HG03565 (cell line): ENCODE measurements at regions not wholly inside any gene's neighbourhood (a gene's known extent, or its start where the extent isn't known, plus 50 kb on each side); places are given as distances from the start of the nearest gene placed in this dataset.
A peak's percentile ranks its signal among the peaks of the same experiment; 100 is the strongest.
"Not testable (repeated sequence)": the region's sequence is repeated elsewhere in the genome, so short reads cannot be mapped to it uniquely, and the experiment has no call there.

ENCODE experiments used
- ATAC-seq: cut with Tn5 transposase; IDR thresholded peaks from one replicate; pipeline ENCODE4 v1.9.1; 2021; ENCODE audit warnings: mild to moderate bottlenecking, moderate library complexity; ENCODE audit not compliant: unreplicated experiment

DNA sequence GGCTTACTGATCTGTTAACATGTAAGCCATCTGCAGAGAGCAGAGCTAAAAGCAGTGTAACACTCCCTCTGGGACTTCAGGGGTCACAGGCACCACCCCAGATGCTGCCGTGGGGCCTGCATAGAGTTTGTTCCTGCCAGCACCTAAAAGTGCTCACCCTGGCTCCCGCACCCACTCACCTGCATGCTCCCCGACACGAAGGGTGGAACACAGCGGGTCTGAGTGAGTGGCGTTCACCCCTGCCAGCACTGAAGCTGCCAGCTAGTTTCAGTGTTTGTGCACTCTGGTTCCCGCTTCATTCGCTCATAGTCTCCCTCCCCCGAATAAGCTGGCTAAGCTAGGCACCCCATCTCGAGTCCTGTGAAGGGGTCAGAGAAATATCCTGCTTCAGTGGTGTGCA lies 1681.0 kb downstream of the NCAM2 start:
- ATAC-seq, result no peak

DNA sequence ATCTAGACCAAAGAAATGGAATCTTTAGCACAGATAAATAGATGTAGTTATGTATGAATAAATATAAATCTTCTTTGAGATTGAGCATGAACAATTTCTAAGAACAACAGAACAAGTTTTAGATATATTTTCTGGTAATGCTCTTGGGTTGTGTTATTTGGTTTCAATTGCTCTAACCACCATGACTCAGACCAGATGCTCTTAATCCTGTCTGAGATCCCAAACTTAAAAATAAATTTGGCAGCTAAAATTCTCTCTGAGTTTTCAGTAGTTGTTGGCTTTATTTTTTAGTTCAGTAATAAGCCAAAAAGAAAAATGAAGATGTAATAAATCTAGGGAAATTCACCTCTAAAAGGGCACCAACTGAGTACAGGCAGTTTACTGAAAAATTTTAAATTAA lies 1693.4 kb downstream of the NCAM2 start:
- no peak for ATAC-seq

DNA sequence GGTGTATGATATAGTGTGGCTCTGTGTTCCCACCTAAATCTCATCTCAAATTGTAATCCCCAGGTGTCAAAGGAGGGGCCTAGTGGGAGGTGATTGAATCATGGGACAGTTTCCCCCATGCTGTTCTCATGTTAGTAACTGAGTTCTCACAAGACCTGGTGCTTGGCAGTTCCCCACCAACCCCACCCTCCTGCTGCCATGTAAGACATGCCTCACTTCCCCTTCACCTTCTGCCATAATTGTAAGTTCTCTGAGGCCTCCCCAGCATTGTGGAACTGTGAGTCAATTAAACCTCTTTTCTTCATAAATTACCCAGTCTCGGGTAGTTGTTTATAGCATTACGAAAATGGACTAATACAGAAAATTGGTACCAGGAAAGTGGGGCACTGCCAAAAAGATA lies 1705.3 kb downstream of the NCAM2 start:
- no peak for ATAC-seq

DNA sequence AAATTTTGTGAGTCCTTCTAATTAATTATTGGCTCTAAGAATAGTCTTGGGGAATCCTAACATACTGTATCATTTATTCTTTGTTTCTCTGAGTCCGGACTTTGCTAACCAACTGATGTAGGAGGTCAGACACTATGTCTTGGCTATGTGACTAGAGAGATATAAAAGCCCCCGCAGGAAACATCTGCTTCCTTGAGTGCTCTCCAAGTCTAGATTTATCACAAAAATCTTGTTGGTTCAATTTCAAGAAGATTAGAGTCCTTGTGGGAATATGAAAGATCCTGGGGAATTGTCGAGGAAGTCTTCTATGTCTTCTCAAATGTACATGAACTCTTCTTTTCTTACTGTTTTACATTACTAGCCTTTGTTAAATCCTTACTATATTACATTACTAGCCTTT lies 1712.5 kb downstream of the NCAM2 start:
- no peak for ATAC-seq

DNA sequence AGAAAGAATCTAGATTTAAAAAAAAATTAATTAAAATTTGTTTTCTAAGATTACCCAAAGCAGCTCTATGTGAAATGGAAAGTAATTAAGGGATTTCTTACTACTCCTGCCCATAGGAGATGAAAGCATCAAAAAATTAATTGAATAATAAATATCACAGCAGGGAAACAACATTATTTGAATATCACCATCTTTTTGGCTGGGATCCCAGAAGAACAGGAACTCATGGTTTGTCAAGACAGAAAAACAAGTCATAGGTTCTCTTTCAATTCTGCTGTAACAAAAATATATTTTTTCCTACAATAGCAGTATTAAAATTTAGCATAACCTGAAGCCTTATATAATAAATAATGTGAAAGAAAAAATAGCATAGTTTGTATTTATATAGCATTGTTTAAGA lies 1713.4 kb downstream of the NCAM2 start:
- no peak for ATAC-seq

DNA sequence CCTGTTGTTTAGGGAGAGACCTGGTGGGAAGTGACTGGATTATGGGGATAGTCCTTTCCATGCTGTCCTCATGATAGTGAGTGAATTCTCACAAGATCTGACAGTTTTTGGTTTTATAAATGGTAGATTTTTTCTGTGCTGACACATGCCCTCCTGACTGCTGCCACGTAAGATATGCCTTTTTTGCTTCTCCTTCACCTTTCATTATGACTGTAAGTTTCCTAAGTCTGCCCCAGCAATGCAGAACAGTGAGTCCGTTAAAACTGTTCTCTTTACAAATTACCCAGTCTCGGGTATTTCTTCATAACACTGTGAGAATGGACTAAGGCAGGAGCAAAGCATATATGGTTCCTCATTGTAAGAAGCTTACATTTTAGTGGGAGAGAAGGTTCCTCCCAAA lies 1727.2 kb downstream of the NCAM2 start:
- peak; percentile 75 for ATAC-seq

GRCh38 chr21:22728091-22728490 lies 1729.9 kb downstream of the NCAM2 start:
- ATAC-seq, result no peak

GRCh38 chr21:22743085-22743484 lies 1744.9 kb downstream of the NCAM2 start:
- no peak for ATAC-seq

GRCh38 chr21:22754746-22755145 lies 1756.5 kb downstream of the NCAM2 start:
- ATAC-seq, result no peak

- no peak for ATAC-seq
Observed at GRCh38 chr21:22758478-22758877, 1760.3 kb downstream of the NCAM2 start.

DNA sequence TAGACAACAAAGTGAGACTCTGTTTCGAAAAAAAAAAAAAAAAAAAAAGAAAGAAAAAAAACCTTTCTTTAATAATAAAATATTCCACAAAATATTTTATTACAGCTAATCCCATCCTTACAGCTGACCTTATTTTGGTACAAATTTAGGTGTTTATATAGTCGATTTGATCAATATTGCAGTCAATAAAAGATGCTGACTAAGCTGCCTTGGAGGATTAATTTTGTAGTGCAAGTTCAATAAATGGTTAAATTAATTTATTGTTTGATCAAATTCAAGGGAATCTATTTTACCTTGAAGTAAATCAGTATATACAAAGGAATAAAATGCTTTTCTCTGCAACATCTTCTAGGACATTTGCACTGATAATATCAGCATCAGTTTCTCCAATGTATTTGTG lies 1764.3 kb downstream of the NCAM2 start:
- no peak for ATAC-seq

GRCh38 chr21:22763442-22763841 lies 1765.2 kb downstream of the NCAM2 start:
- no peak for ATAC-seq

DNA sequence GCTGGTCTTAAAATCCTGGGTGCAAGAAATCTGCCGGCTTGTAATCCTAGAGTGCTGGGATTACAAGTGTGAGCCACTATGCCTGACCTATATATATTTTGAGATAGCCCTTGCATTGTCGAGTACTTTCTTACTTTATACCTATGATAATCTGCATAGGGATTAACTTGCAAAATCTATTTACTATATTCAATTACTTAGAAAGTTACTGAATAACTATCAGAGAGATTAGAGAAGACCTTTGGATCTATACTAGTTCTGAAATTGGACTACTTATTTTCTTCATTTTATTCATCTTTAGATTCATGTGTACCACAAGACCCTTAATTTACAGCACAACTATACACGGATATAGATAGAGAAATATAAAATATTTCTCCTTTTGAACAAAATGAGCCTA lies 1766.0 kb downstream of the NCAM2 start:
- ATAC-seq, result no peak

DNA sequence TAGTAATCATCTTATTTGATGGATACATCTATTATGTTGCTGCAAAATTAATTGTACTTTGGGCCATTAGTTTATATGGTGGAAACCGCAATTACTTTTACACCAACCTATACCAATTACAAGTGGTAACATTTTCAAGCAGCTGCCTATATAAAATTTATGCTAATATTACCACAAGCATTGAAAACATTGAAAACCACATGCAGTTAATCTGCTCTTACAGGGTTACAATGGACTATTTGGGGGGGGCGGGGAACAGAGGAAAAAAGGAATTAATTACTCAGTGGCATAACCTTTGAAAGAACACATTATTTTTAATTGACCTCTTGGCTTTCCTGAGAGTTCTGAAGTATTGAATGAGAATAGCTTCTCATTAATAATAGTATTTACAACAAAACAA lies 1793.2 kb downstream of the NCAM2 start:
- no peak for ATAC-seq

GRCh38 chr21:22791986-22792560 lies 1793.9 kb downstream of the NCAM2 start:
- peak; percentile 63 for ATAC-seq

GRCh38 chr21:22795091-22795490 lies 1796.9 kb downstream of the NCAM2 start:
- no peak for ATAC-seq

DNA sequence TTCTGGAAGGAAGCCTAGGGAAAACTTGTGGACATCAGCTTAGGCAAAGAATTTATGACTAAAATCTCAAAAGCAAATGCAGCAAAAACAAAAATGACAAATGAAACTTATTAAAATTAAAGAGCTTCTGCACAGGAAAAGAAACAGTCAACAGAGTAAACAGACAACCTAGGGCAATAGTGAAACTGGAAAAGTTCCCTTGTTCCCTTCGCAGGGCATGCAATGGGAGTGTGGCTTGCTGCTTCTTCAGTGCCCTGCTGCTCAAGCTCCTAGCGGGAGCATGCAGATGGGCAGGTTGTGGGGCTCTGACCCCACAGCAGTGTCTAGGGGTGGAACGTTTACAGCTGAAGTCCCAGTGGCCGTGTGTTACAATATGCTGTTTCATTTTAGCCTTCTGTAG lies 1797.4 kb downstream of the NCAM2 start:
- no peak for ATAC-seq

DNA sequence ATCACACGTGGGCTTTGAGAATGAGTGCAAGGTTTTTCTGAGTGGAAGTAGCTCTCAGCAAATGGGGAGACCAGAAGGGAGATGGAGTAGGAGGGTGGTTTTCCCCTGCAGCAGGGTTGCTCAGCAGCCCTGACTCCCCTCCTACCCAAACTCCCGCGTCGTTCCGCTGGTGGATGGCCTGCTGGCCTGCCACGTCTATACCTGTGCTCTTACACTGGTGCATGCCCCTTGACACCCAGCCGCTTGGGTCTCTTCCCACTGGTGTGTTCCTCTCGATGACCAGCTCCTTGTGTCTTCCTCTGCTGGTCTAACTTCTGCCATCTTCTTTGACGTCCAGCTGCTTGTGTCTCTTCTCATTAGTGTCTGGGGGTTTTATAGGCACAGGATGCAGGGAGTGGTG lies 1797.9 kb downstream of the NCAM2 start:
- no peak for ATAC-seq

DNA sequence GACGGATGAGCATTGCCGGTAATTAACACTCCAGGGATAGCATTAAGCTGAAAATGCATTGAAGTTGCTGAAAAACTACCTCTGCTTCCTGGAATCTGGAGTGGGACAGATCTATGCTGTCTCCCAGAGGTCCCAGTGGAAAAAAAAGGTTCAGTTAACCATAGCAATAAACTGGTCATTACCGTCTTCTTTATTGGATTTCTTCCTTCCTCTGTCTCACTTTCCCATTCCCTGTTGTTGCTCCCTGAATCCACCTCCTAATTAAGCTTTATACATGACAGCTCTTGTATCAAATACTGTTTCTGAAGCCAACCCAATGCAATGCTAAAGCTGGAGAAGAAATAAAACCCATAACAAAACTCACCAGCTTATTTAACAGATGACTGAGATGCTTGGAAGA lies 1805.9 kb downstream of the NCAM2 start:
- no peak for ATAC-seq

- ATAC-seq, result no peak
Observed at GRCh38 chr21:22806278-22806677, 1808.1 kb downstream of the NCAM2 start.

DNA sequence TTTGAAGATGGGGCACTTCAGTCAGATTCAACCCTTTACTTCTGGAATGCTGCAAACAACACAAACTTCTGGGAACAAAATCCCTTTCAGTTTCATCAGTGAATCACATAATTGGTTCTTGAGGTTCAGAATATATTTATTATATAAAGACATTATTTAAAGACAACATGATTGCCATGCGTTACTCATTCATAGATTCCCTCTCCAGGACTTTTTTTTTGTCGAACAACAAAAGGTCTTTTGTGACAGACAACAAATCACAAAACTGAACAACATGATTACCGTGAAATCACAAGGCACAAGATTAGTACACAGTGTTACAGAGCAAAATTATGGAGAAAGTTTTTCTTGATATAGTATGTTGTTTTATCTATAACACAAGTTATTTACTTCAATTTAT lies 1815.0 kb downstream of the NCAM2 start:
- ATAC-seq, result no peak

GRCh38 chr21:22818681-22819485 lies 1820.7 kb downstream of the NCAM2 start:
- not testable (repeated sequence) for ATAC-seq

GRCh38 chr21:22827422-22827821 lies 1829.2 kb downstream of the NCAM2 start:
- ATAC-seq, result no peak
